ENCODE measurements at regions not wholly inside any gene's neighbourhood (a gene's known extent, or its start where the extent isn't known, plus 50 kb on each side); places are given as distances from the start of the nearest gene placed in this dataset.

GRCh38 chr4:44806071-44806470 is 79.7 kb upstream of the GNPDA2 start:
- Mint-ChIP-seq H3K36me3 (ENCODE audit: low read depth) (no peaks in the 10 kb centered on the region), H3K9me3 (no peaks in the 10 kb centered on the region), H3K4me1 (no peaks in the 10 kb centered on the region), H3K4me3 (no peak overlapping the region), H3K27me3 (no peaks in the 10 kb centered on the region), H3K27ac (no peak overlapping the region)
- ATAC-seq (replicated peaks): no peak

GRCh38 chr4:44804301-44804700 is 77.9 kb upstream of the GNPDA2 start:
- H3K4me1 Mint-ChIP-seq: no peaks in the 10 kb centered on the region
- no peak overlapping the region for H3K4me3 Mint-ChIP-seq
- no peak overlapping the region for H3K27ac Mint-ChIP-seq
- no peaks in the 10 kb centered on the region for H3K36me3 Mint-ChIP-seq (ENCODE audit: low read depth)
- ATAC-seq (replicated peaks): no peak
- no peaks in the 10 kb centered on the region for H3K9me3 Mint-ChIP-seq
- peaks cover under 1% of the 10 kb centered on the region for H3K27me3 Mint-ChIP-seq

DNA sequence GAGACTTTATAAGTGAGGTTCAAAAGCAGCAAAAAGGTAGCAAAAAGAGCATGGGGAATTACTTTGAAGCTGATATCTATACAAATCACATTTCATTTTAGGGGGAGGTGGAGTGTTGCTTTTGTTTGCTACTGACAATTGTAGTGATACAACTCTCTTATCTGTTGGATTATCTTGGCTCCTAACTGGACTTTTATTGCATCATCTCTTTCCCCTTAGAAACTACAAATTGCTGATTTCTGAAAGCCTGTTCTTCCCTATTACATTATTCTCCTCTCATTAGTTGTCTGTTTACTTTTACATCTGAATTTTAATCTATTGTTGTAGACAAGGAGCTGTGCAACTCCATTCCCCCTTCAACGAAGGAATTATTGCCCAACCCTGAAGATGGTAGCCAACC is 75.0 kb upstream of the GNPDA2 start:
- no peaks in the 10 kb centered on the region for H3K36me3 Mint-ChIP-seq (ENCODE audit: low read depth)
- peaks cover 4% of the 10 kb centered on the region for H3K27me3 Mint-ChIP-seq
- H3K4me1 Mint-ChIP-seq: no peaks in the 10 kb centered on the region
- ATAC-seq (replicated peaks): no peak
- H3K27ac Mint-ChIP-seq: no peak overlapping the region
- H3K9me3 Mint-ChIP-seq: peaks cover 10% of the 10 kb centered on the region
- no peak overlapping the region for H3K4me3 Mint-ChIP-seq

DNA sequence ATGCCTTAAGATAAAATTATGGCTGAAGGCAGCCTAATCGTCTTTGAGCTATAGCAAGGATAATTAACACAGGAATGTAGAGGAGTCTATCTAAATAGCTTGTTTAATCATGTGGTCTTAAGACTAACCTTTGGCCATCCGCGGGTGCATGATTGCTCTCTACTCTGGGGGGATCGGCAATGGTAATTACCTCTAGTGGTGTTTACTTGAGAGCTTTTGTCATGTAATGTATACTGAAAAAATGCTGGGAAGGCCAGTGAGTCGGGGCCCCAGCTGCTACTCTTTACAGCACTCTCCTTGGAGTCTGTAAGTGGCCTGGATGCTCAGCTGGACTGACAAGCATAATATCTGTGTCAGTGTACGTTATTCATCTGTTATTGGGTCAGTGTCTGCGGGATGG is 65.5 kb upstream of the GNPDA2 start:
- H3K36me3 Mint-ChIP-seq (ENCODE audit: low read depth): no peaks in the 10 kb centered on the region
- no peak overlapping the region for H3K27ac Mint-ChIP-seq
- ATAC-seq (replicated peaks): no peak
- H3K4me3 Mint-ChIP-seq: no peak overlapping the region
- peaks cover 2% of the 10 kb centered on the region for H3K9me3 Mint-ChIP-seq
- no peaks in the 10 kb centered on the region for H3K27me3 Mint-ChIP-seq
- H3K4me1 Mint-ChIP-seq: no peaks in the 10 kb centered on the region

DNA sequence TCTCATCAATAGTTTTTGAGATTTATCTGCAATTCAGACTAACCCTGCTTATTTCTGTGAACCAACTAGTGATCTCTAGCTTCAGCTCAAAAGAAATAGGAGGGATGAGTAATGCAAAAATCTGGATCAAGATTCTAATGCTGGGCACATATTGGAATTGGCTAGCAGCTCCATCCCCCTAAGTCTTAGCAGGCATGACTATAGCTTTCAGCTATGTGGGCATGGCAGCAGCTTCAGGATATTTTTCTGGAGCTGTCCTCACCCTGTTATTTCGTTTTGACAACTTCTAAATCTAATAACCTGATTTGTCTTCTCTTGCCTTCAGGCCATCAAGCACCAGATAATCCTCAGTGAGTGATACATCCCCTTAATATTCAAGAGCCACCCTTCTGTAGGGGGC is 50.8 kb upstream of the GNPDA2 start:
- ATAC-seq (replicated peaks): no peak
- H3K9me3 Mint-ChIP-seq: peaks cover 8% of the 10 kb centered on the region
- H3K27me3 Mint-ChIP-seq: peaks cover 10% of the 10 kb centered on the region
- no peaks in the 10 kb centered on the region for H3K36me3 Mint-ChIP-seq (ENCODE audit: low read depth)
- H3K4me3 Mint-ChIP-seq: no peak overlapping the region
- H3K4me1 Mint-ChIP-seq: no peaks in the 10 kb centered on the region
- no peak overlapping the region for H3K27ac Mint-ChIP-seq
